Tibial nerve (tissue), 3 donors: ENCODE measurements at regions not wholly inside any gene's neighbourhood (a gene's known extent, or its start where the extent isn't known, plus 50 kb on each side); places are given as distances from the start of the nearest gene placed in this dataset.

ENCODE experiments used
- POLR2A ChIP-seq, 2 donors: fragments of 450-650 bp; IDR thresholded peaks; one replicate each; pipeline ENCODE4 v1.6.1; 2017; ENCODE audit warnings: antibody characterized with exemption in 2 of 2, mild to moderate bottlenecking in 2 of 2, moderate library complexity in 2 of 2
- TF ChIP-seq, protein P1 (sequence below), 5 experiments: fragments of 200-600 bp in 3 of 5; fragments of 450-650 bp in 2 of 5; sonication (generic) in 3 of 5; IDR thresholded peaks; one replicate each; pipeline ENCODE4 v1.5.1; 2016 to 2019; ENCODE audit warnings: antibody characterized with exemption in 5 of 5, mild to moderate bottlenecking in 3 of 5, moderate library complexity in 2 of 5

DNA sequence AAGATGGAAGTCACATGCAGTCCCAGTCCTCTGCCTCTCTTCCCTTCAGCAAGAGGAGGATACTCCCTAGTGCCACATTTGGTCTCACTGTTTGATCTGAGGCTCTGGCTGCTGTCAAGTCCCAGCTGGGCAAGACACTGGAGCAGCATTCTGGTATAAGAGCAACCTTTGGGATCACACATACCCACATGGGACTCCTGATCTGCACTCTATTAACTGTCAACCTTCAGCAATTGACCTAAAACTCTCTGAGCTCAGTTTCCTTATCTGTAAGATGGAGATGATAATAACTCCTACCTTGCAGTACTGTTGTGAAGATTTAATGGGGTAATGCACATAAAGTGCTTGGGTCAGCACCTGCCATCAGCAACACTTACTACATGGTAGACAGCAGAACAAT, 437.9 kb downstream of the PIK3R1 start:
- TF ChIP-seq, protein P1, sequence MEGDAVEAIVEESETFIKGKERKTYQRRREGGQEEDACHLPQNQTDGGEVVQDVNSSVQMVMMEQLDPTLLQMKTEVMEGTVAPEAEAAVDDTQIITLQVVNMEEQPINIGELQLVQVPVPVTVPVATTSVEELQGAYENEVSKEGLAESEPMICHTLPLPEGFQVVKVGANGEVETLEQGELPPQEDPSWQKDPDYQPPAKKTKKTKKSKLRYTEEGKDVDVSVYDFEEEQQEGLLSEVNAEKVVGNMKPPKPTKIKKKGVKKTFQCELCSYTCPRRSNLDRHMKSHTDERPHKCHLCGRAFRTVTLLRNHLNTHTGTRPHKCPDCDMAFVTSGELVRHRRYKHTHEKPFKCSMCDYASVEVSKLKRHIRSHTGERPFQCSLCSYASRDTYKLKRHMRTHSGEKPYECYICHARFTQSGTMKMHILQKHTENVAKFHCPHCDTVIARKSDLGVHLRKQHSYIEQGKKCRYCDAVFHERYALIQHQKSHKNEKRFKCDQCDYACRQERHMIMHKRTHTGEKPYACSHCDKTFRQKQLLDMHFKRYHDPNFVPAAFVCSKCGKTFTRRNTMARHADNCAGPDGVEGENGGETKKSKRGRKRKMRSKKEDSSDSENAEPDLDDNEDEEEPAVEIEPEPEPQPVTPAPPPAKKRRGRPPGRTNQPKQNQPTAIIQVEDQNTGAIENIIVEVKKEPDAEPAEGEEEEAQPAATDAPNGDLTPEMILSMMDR (IDR thresholded peaks at IDR 0.05) = no peak
- TF ChIP-seq POLR2A (IDR thresholded peaks at IDR 0.05) = no peak
